CD14-positive monocyte (primary cell): ENCODE measurements at regions not wholly inside any gene's neighbourhood (a gene's known extent, or its start where the extent isn't known, plus 50 kb on each side); places are given as distances from the start of the nearest gene placed in this dataset.

ENCODE experiments used
- DNase-seq, 3 donors: peaks; one replicate each; pipeline ENCODE4 v3.0.0-alpha.2; 2011 to 2022
- H2AFZ ChIP-seq: 2 replicates; pipeline ENCODE4 v1.6.0; 2012; ENCODE audit warnings: mild to moderate bottlenecking, low read depth, low read length, inconsistent platforms; ENCODE audit not compliant: insufficient read depth, poor library complexity, severe bottlenecking
- H3K27ac ChIP-seq, 2 donors: 1 replicate in 1 of 2; 2 replicates in 1 of 2; pipeline ENCODE4 v1.5.1; 2012 to 2013; ENCODE audit warnings: low read length in 2 of 2, control low read depth in 1 of 2, inconsistent platforms in 1 of 2, low read depth in 1 of 2, mild to moderate bottlenecking in 1 of 2
- H3K27me3 ChIP-seq, 2 donors: one replicate each; pipeline versions ENCODE4 v1.6.0 to v1.6.1; 2011 to 2013; ENCODE audit warnings: low read length in 2 of 2; ENCODE audit not compliant: control insufficient read depth in 2 of 2, insufficient read depth in 2 of 2
- H3K36me3 ChIP-seq, 2 donors: replicated peaks in 1 of 2; 1 replicate in 1 of 2; 2 replicates in 1 of 2; pipeline versions ENCODE4 v1.5.1 to v1.6.1; 2012 to 2013; ENCODE audit warnings: low read length in 2 of 2, control low read depth in 1 of 2, inconsistent platforms in 1 of 2, mild to moderate bottlenecking in 1 of 2; ENCODE audit not compliant: insufficient read depth in 2 of 2, control insufficient read depth in 1 of 2
- H3K4me1 ChIP-seq, 2 donors: 1 replicate in 1 of 2; 2 replicates in 1 of 2; pipeline versions ENCODE4 v1.5.1 to v1.6.1; 2012 to 2013; ENCODE audit warnings: low read length in 2 of 2, control low read depth in 1 of 2, inconsistent platforms in 1 of 2, mild to moderate bottlenecking in 1 of 2, moderate library complexity in 1 of 2; ENCODE audit not compliant: insufficient read depth in 2 of 2, control insufficient read depth in 1 of 2
- H3K4me2 ChIP-seq: replicated peaks from 2 replicates; pipeline ENCODE3; 2012; ENCODE audit warnings: low read length, moderate library complexity, mild to moderate bottlenecking; ENCODE audit not compliant: poor library complexity, severe bottlenecking; ENCODE audit errors: extremely low read depth
- H3K4me3 ChIP-seq, 3 experiments: fragments of 200-600 bp in 1 of 3; sonication (generic) in 1 of 3; replicated peaks in 1 of 3; 1 replicate in 2 of 3; 2 replicates in 1 of 3; pipeline ENCODE4 v1.5.1; 2011 to 2013; ENCODE audit warnings: low read length in 3 of 3, mild to moderate bottlenecking in 3 of 3, control low read depth in 2 of 3, low read depth in 2 of 3, inconsistent platforms in 1 of 3, moderate library complexity in 1 of 3
- H3K79me2 ChIP-seq: 2 replicates; pipeline ENCODE4 v1.6.0; 2012; ENCODE audit warnings: mild to moderate bottlenecking, control low read depth, inconsistent platforms, low read length, moderate library complexity; ENCODE audit not compliant: insufficient read depth
- H3K9ac ChIP-seq: 2 replicates; pipeline ENCODE4 v1.6.0; 2017; ENCODE audit warnings: low read length, mild to moderate bottlenecking; ENCODE audit not compliant: insufficient read depth, poor library complexity, severe bottlenecking
- H3K9me3 ChIP-seq, 2 donors: replicated peaks in 1 of 2; 1 replicate in 1 of 2; 2 replicates in 1 of 2; pipeline versions ENCODE4 v1.5.1 to v1.6.1; 2012 to 2013; ENCODE audit warnings: low read length in 2 of 2, control low read depth in 1 of 2; ENCODE audit not compliant: control insufficient read depth in 1 of 2, insufficient read depth in 1 of 2
- H4K20me1 ChIP-seq: 2 replicates; pipeline ENCODE4 v1.6.0; 2012; ENCODE audit warnings: mild to moderate bottlenecking, low read length, control low read depth, moderate library complexity; ENCODE audit not compliant: insufficient read depth
- H3K27ac Mint-ChIP-seq, 7 donors: one replicate each; pipeline ENCODE4 v1.8.0; 2020; ENCODE audit warnings: mild to moderate bottlenecking in 7 of 7, mixed read lengths in 7 of 7, moderate library complexity in 6 of 7, inconsistent platforms in 2 of 7
- H3K27me3 Mint-ChIP-seq, 3 donors: one replicate each; pipeline ENCODE4 v1.8.0; 2021 to 2022; ENCODE audit warnings: low read depth in 3 of 3, mild to moderate bottlenecking in 3 of 3, mixed read lengths in 3 of 3, moderate library complexity in 3 of 3, inconsistent platforms in 1 of 3
- H3K36me3 Mint-ChIP-seq, 2 donors: one replicate each; pipeline ENCODE4 v1.8.0; 2020; ENCODE audit warnings: mixed read lengths in 2 of 2, inconsistent platforms in 1 of 2, mild to moderate bottlenecking in 1 of 2
- H3K4me1 Mint-ChIP-seq: one replicate; pipeline ENCODE4 v1.8.0; 2020; ENCODE audit warnings: mild to moderate bottlenecking, mixed read lengths
- H3K4me3 Mint-ChIP-seq, 2 donors: one replicate each; pipeline ENCODE4 v1.8.0; 2020; ENCODE audit warnings: mild to moderate bottlenecking in 2 of 2, mixed read lengths in 2 of 2, moderate library complexity in 1 of 2
- H3K9me3 Mint-ChIP-seq, 7 donors: one replicate each; pipeline ENCODE4 v1.8.0; 2020 to 2022; ENCODE audit warnings: mixed read lengths in 7 of 7, mild to moderate bottlenecking in 6 of 7, moderate library complexity in 6 of 7, inconsistent platforms in 2 of 7
- CTCF ChIP-seq: fragments of 200-600 bp; IDR thresholded peaks from one replicate; pipeline ENCODE4 v1.8.0; 2022; ENCODE audit warnings: antibody characterized with exemption, mild to moderate bottlenecking
- WGBS: methylation state at CpG from one replicate; pipeline ENCODE4 v1.1.5; 2013; ENCODE audit warnings: missing lambda C conversion rate; ENCODE audit not compliant: insufficient coverage; 5-methylcytosine and 5-hydroxymethylcytosine counted together
- intact Hi-C, 2 donors: fragments of 100-400 bp; cut with micrococcal nuclease; formaldehyde crosslinking; loops; one replicate each; pipeline versions ENCODE4 v1.15.0 to v1.15.1; 2023

- Mint-ChIP-seq H3K27ac (no peak overlapping the region), H3K27me3 (peaks cover 0 to 2% (median 0%) of the 10 kb centered on the region in 3 donors), H3K36me3 (no peaks in the 10 kb centered on the region), H3K4me1 (no peaks in the 10 kb centered on the region), H3K4me3 (no peak overlapping the region), H3K9me3 (peaks cover 0 to 24% (median 8%) of the 10 kb centered on the region in 7 donors)
- no peak for DNase-seq
- H3K4me1 ChIP-seq = no peaks in the 10 kb centered on the region
- no peaks in the 10 kb centered on the region for H4K20me1 ChIP-seq
- intact Hi-C loops = no loop called here
- no peaks in the 10 kb centered on the region for H3K79me2 ChIP-seq
- H3K9me3 ChIP-seq = peaks cover 9 to 17% of the 10 kb centered on the region in 2 donors
- no peaks in the 10 kb centered on the region for H3K36me3 ChIP-seq
- H3K27me3 ChIP-seq = no peaks in the 10 kb centered on the region
- no peak overlapping the region for H3K4me2 ChIP-seq
- H2AFZ ChIP-seq = no peak overlapping the region
- no peak for TF ChIP-seq CTCF
- H3K4me3 ChIP-seq = no peak overlapping the region
- WGBS = 87% methylated on average over 7 of the region's 9 CpGs
- H3K27ac ChIP-seq = no peak overlapping the region
- no peak overlapping the region for H3K9ac ChIP-seq
These were observed 608.3 kb downstream of the PCDH17 start for GRCh38 chr13:58239774-58240268.

GRCh38 chr13:58247080-58247479 is 615.5 kb downstream of the PCDH17 start:
- intact Hi-C loops = no loop called here
- no peak for TF ChIP-seq CTCF
- no peak overlapping the region for H3K27ac ChIP-seq
- no peaks in the 10 kb centered on the region for H3K4me1 ChIP-seq
- no peak for DNase-seq
- Mint-ChIP-seq H3K27me3 (peaks cover 0 to 2% (median 0%) of the 10 kb centered on the region in 3 donors), H3K4me1 (no peaks in the 10 kb centered on the region), H3K27ac (no peak overlapping the region), H3K4me3 (no peak overlapping the region), H3K36me3 (no peaks in the 10 kb centered on the region), H3K9me3 (peaks cover 0 to 15% (median 6%) of the 10 kb centered on the region in 7 donors)
- no peak overlapping the region for H3K9ac ChIP-seq
- H3K36me3 ChIP-seq = no peaks in the 10 kb centered on the region
- H3K79me2 ChIP-seq = no peaks in the 10 kb centered on the region
- H2AFZ ChIP-seq = no peak overlapping the region
- no peak overlapping the region for H3K4me2 ChIP-seq
- no CpG with 5 or more reads among the region's 2 CpGs for WGBS
- no peak overlapping the region for H3K4me3 ChIP-seq
- peaks cover 2 to 5% of the 10 kb centered on the region in 2 donors for H3K9me3 ChIP-seq
- no peaks in the 10 kb centered on the region for H4K20me1 ChIP-seq
- no peaks in the 10 kb centered on the region for H3K27me3 ChIP-seq
